ENCODE measurements at regions not wholly inside any gene's neighbourhood (a gene's known extent, or its start where the extent isn't known, plus 50 kb on each side); places are given as distances from the start of the nearest gene placed in this dataset.

GRCh38 chr22:48169227-48169626 lies 1406.8 kb downstream of the TBC1D22A start:
- no peak for DNase-seq

- no peak for DNase-seq
Measured at GRCh38 chr22:48167238-48167637, 1404.8 kb downstream of the TBC1D22A start.

GRCh38 chr22:48161298-48161697 lies 1398.8 kb downstream of the TBC1D22A start:
- DNase-seq, result no peak

GRCh38 chr22:48157676-48158075 lies 1395.2 kb downstream of the TBC1D22A start:
- no peak for DNase-seq

- DNase-seq, result no peak
Measured at GRCh38 chr22:48156603-48157355, 1394.3 kb downstream of the TBC1D22A start.

- no peak for DNase-seq
Measured at GRCh38 chr22:48155446-48155845, 1393.0 kb downstream of the TBC1D22A start.

GRCh38 chr22:48154943-48155240 lies 1392.4 kb downstream of the TBC1D22A start:
- DNase-seq, result no peak

GRCh38 chr22:48154169-48154942 lies 1391.9 kb downstream of the TBC1D22A start:
- DNase-seq, result no peak

GRCh38 chr22:48153726-48154125 lies 1391.3 kb downstream of the TBC1D22A start:
- no peak for DNase-seq

- DNase-seq, result no peak
Measured at GRCh38 chr22:48152916-48153315, 1390.5 kb downstream of the TBC1D22A start.

GRCh38 chr22:48152164-48152775 lies 1389.8 kb downstream of the TBC1D22A start:
- DNase-seq, result no peak

GRCh38 chr22:48151641-48152040 lies 1389.2 kb downstream of the TBC1D22A start:
- no peak for DNase-seq

GRCh38 chr22:48147831-48148230 lies 1385.4 kb downstream of the TBC1D22A start:
- no peak for DNase-seq

GRCh38 chr22:48147404-48147803 lies 1385.0 kb downstream of the TBC1D22A start:
- no peak for DNase-seq

GRCh38 chr22:48146426-48146825 lies 1384.0 kb downstream of the TBC1D22A start:
- DNase-seq, result no peak

- DNase-seq, result no peak
Measured at GRCh38 chr22:48145738-48146137, 1383.3 kb downstream of the TBC1D22A start.

- no peak for DNase-seq
Measured at GRCh38 chr22:48144318-48144717, 1381.9 kb downstream of the TBC1D22A start.

GRCh38 chr22:48143856-48144255 lies 1381.4 kb downstream of the TBC1D22A start:
- no peak for DNase-seq

- no peak for DNase-seq
Measured at GRCh38 chr22:48142388-48142787, 1379.9 kb downstream of the TBC1D22A start.

- DNase-seq, result no peak
Measured at GRCh38 chr22:48141301-48141700, 1378.9 kb downstream of the TBC1D22A start.

GRCh38 chr22:48140261-48140813 lies 1377.9 kb downstream of the TBC1D22A start:
- DNase-seq, result no peak

GRCh38 chr22:48139776-48140175 lies 1377.3 kb downstream of the TBC1D22A start:
- DNase-seq, result no peak

GRCh38 chr22:48138855-48139254 lies 1376.4 kb downstream of the TBC1D22A start:
- DNase-seq, result no peak

GRCh38 chr22:48138427-48138826 lies 1376.0 kb downstream of the TBC1D22A start:
- DNase-seq, result no peak

All from NCI-H1930 (cell line).